Endothelial cell of umbilical vein (primary cell): ENCODE measurements at regions not wholly inside any gene's neighbourhood (a gene's known extent, or its start where the extent isn't known, plus 50 kb on each side); places are given as distances from the start of the nearest gene placed in this dataset.

Source experiments
- BruUV-seq: library from RNA; stranded (reverse); fragments of 400-500 nt; replicated peaks from 2 replicates; lab custom pipeline; 2021; lab: Mats Ljungman, UMichigan
- CTCF ChIA-PET: fragments of 300-600, 350-600 bp; sonication (Branson Sonifier 250); formaldehyde crosslinking; loops from one replicate; lab custom pipeline; 2021; ENCODE audit warnings: antibody characterized with exemption, inconsistent platforms; lab: Charles Lee
- POLR2A ChIA-PET: fragments of 300-600, 350-600 bp; sonication (Branson Sonifier 250); formaldehyde crosslinking; loops from one replicate; lab custom pipeline; 2021; ENCODE audit warnings: antibody characterized with exemption, inconsistent platforms; lab: Charles Lee
- DNase-seq: peaks from one replicate; pipeline ENCODE4 v3.0.0-alpha.2; 2011; ENCODE audit warnings: low read depth, low spot score
- FAIRE-seq: peaks from 2 replicates; lab custom pipeline; 2011; peaks lifted over from hg19 to GRCh38; lab: Jason Lieb, UNC
- H2AFZ ChIP-seq: 2 replicates; pipeline ENCODE4 v1.6.0; 2012; ENCODE audit warnings: low read depth, low read length, control low read depth, inconsistent platforms
- H3K27ac ChIP-seq: 2 replicates; pipeline ENCODE4 v1.5.1; 2011; ENCODE audit warnings: low read depth, mild to moderate bottlenecking, control low read depth, low read length, moderate library complexity; ENCODE audit not compliant: insufficient read depth
- H3K27me3 ChIP-seq, 2 experiments: 2 replicates each; pipeline versions ENCODE4 v1.6.0 to v1.6.1; 2011; ENCODE audit warnings: low read length in 2 of 2, mixed read lengths in 1 of 2; ENCODE audit not compliant: control insufficient read depth in 2 of 2, insufficient read depth in 2 of 2
- H3K36me3 ChIP-seq, 2 experiments: 2 replicates in 1 of 2; 3 replicates in 1 of 2; pipeline ENCODE4 v1.5.1; 2011; ENCODE audit warnings: low read length in 2 of 2, mild to moderate bottlenecking in 1 of 2, moderate library complexity in 1 of 2; ENCODE audit not compliant: control insufficient read depth in 2 of 2, insufficient read depth in 2 of 2; ENCODE audit errors: extremely low read depth in 1 of 2
- H3K4me1 ChIP-seq: 3 replicates; pipeline ENCODE4 v1.5.1; 2011; ENCODE audit warnings: mild to moderate bottlenecking, low read length; ENCODE audit not compliant: control insufficient read depth, insufficient read depth; ENCODE audit errors: extremely low read depth
- H3K4me2 ChIP-seq: 2 replicates; pipeline ENCODE4 v1.6.1; 2011; ENCODE audit warnings: low read length, control low read depth, mixed read lengths; ENCODE audit not compliant: insufficient read depth
- H3K4me3 ChIP-seq, 3 experiments: fragments of 200-600 bp in 1 of 3; sonication (generic), shearing (Covaris generic) in 1 of 3; replicated peaks in 1 of 3; 2 replicates each; pipeline ENCODE4 v1.5.1; 2011 to 2016; ENCODE audit warnings: control low read depth in 3 of 3, low read length in 3 of 3, mild to moderate bottlenecking in 2 of 3, inconsistent platforms in 1 of 3, low read depth in 1 of 3, moderate library complexity in 1 of 3; ENCODE audit not compliant: insufficient read depth in 1 of 3
- H3K79me2 ChIP-seq: 2 replicates; pipeline ENCODE4 v1.6.0; 2012; ENCODE audit warnings: low read length, inconsistent platforms; ENCODE audit not compliant: control insufficient read depth, insufficient read depth
- H3K9ac ChIP-seq: replicated peaks from 2 replicates; pipeline ENCODE3; 2011; ENCODE audit warnings: low read length, control low read depth; ENCODE audit not compliant: insufficient read depth; ENCODE audit errors: extremely low read depth
- H3K9me1 ChIP-seq: replicated peaks from 3 replicates; pipeline ENCODE4 v1.6.0; 2011; ENCODE audit warnings: mild to moderate bottlenecking, low read length; ENCODE audit not compliant: control insufficient read depth, insufficient read depth; ENCODE audit errors: extremely low read depth
- H3K9me3 ChIP-seq: replicated peaks from 2 replicates; pipeline ENCODE4 v1.5.1; 2012; ENCODE audit warnings: low read length, inconsistent platforms; ENCODE audit not compliant: control insufficient read depth, insufficient read depth
- H4K20me1 ChIP-seq: replicated peaks from 2 replicates; pipeline ENCODE3; 2011; ENCODE audit warnings: mild to moderate bottlenecking, low read length; ENCODE audit not compliant: control insufficient read depth, insufficient read depth; ENCODE audit errors: extremely low read depth
- CTCF ChIP-seq, 2 donors: IDR thresholded peaks; 1 replicate in 1 of 2; 2 replicates in 1 of 2; pipeline ENCODE4 v1.5.1; 2011; ENCODE audit warnings: low read length in 2 of 2, mild to moderate bottlenecking in 2 of 2, moderate library complexity in 2 of 2, control low read depth in 1 of 2, inconsistent platforms in 1 of 2, low read depth in 1 of 2; ENCODE audit not compliant: insufficient read depth in 1 of 2; ENCODE audit errors: extremely low read depth in 1 of 2
- FOS ChIP-seq: IDR thresholded peaks from 2 replicates; pipeline ENCODE4 v1.6.1; 2011; ENCODE audit warnings: mild to moderate bottlenecking, low read length, moderate library complexity, borderline replicate concordance; ENCODE audit not compliant: insufficient read depth
- GATA2 ChIP-seq: IDR thresholded peaks from 2 replicates; pipeline ENCODE4 v1.7.0; 2011; ENCODE audit warnings: low read depth, mild to moderate bottlenecking, moderate library complexity, mixed read lengths, low read length; ENCODE audit not compliant: insufficient read length, insufficient read depth
- JUN ChIP-seq: IDR thresholded peaks from 2 replicates; pipeline ENCODE4 v1.6.1; 2011; ENCODE audit warnings: borderline replicate concordance, low read depth; ENCODE audit not compliant: insufficient read length, insufficient read depth
- MAX ChIP-seq: IDR thresholded peaks from 2 replicates; pipeline ENCODE4 v1.6.1; 2011; ENCODE audit not compliant: insufficient read depth, insufficient read length
- MYC ChIP-seq: IDR thresholded peaks from one replicate; pipeline ENCODE4 v1.6.1; 2011; ENCODE audit warnings: mild to moderate bottlenecking, low read depth, low read length
- POLR2A ChIP-seq: IDR thresholded peaks from 2 replicates; pipeline ENCODE4 v1.6.1; 2012; ENCODE audit warnings: low read depth, mild to moderate bottlenecking, control low read depth, low read length
- POLR2AphosphoS5 ChIP-seq: IDR thresholded peaks from 2 replicates; pipeline ENCODE4 v1.6.1; 2012; ENCODE audit warnings: low read depth, mild to moderate bottlenecking, control low read depth, low read length, moderate library complexity; ENCODE audit not compliant: insufficient read depth
- dilution Hi-C: fragments of 300-500 bp; cut with MboI; formaldehyde crosslinking; loops from one replicate; pipeline ENCODE4 v1.15.0; 2019; ENCODE audit warnings: low sequenced_read_pairs; ENCODE audit not compliant: extremely low pct_ligation_motif_present
- intact Hi-C: fragments of 100-400 bp; cut with micrococcal nuclease; formaldehyde crosslinking; loops from one replicate; pipeline ENCODE4 v1.10.0; 2022

- no peak overlapping the region for H3K27ac ChIP-seq
- FAIRE-seq: no peak
- no TSS peak for BruUV-seq
- no peaks in the 10 kb centered on the region for H3K27me3 ChIP-seq
- H3K4me2 ChIP-seq: no peak overlapping the region
- no peaks in the 10 kb centered on the region for H3K36me3 ChIP-seq
- CTCF ChIA-PET: no interaction called here
- no peaks in the 10 kb centered on the region for H4K20me1 ChIP-seq
- no peak overlapping the region for H2AFZ ChIP-seq
- H3K9me3 ChIP-seq: no peaks in the 10 kb centered on the region
- H3K79me2 ChIP-seq: no peaks in the 10 kb centered on the region
- no peak for DNase-seq
- no peaks in the 10 kb centered on the region for H3K9me1 ChIP-seq
- intact Hi-C loops: no loop called here
- H3K4me1 ChIP-seq: no peaks in the 10 kb centered on the region
- POLR2A ChIA-PET: no interaction called here
- dilution Hi-C loops: no loop called here
- TF ChIP-seq FOS (no peak), JUN (no peak), MYC (no peak), CTCF (IDR thresholded peaks at IDR 0.05; ENCODE audit: extremely low read depth in 1 of 2, insufficient read depth in 1 of 2, low read depth in 1 of 2, low read length in 2 of 2) (no peak), GATA2 (no peak), POLR2A (no peak), MAX (no peak), POLR2AphosphoS5 (no peak)
- H3K4me3 ChIP-seq: no peak overlapping the region
- H3K9ac ChIP-seq: no peak overlapping the region
Observed at GRCh38 chr2:60281730-60282129, 271.7 kb downstream of the BCL11A start.
